G401 (cell line): ENCODE measurements at regions not wholly inside any gene's neighbourhood (a gene's known extent, or its start where the extent isn't known, plus 50 kb on each side); places are given as distances from the start of the nearest gene placed in this dataset.

Source experiments
- DNase-seq: peaks from one replicate; pipeline ENCODE4 v3.0.0-alpha.2; 2015; ENCODE audit warnings: low spot score
- in situ Hi-C: cut with HindIII; loops from 2 replicates; pipeline ENCODE4 v1.10.0; 2016; ENCODE audit warnings: low sequenced_read_pairs, mixed read lengths

- in situ Hi-C loops: no loop called here
- no peak for DNase-seq
Observed at GRCh38 chrX:125953814-125954213, 212.3 kb downstream of the DCAF12L2 start.

GRCh38 chrX:125954236-125954635 lies 211.9 kb downstream of the DCAF12L2 start:
- in situ Hi-C loops: no loop called here
- no peak for DNase-seq

DNA sequence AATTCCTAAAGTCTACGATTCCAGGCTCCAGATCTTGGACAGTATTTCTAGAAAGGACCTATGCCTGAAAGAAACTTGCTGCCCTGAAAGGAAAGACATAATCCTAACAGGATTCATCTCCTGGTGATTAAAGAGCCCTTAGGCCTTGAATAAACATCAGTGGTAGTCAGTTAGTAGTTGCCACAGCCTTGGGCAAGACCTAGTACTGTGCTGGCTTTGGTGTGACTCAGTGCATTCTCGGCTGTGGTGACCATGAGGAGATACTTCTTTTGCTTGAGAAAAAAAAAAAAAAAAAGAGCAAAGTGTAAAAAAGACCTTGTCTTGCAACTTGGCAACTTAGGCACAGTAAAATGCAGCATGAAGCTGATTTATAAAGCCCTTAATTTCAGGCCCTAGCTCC lies 188.2 kb downstream of the DCAF12L2 start:
- no peak for DNase-seq
- in situ Hi-C loops: no loop called here

DNA sequence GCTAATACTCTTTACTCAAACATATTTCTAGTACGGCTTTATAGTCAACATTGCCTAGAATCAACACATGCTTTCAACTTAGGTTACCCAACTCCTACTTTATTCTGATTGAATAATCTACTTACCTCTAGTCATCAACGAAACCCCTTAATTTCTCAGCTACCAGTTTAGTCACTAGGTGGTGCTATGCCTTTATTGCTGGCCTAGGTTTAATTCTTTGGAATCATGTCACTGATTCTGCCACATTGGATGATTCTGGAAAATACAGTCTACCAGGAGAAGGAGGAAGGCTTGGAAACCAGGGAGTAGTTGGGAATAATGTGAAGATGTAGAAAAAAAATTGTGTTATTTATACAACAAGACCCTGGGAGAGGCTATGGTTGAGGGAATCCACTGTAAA lies 167.7 kb downstream of the DCAF12L2 start:
- DNase-seq: peak; percentile 2
- in situ Hi-C loops: no loop called here

- in situ Hi-C loops: no loop called here
Observed at GRCh38 chrX:126027229-126027628, 138.9 kb downstream of the DCAF12L2 start.

DNA sequence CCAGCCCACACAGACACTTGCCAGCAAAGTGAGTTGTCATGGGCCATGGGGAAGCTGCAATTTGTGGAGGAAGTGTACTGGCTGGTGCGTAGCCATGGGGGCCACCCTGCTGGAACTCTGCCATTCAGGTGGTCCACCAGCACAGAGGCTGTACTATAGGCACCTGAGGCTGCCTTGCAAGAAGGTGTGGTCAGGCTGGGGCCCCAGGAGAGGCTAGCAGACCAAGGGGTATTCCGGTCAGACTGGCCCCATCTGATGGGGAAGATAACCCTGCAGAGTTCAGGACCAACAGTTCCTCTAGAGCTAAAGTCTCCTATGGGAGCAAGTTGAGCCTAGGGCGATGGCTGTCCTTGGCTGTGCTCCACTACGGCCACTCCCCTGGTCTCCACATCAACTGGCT lies 136.1 kb downstream of the DCAF12L2 start:
- DNase-seq: no peak
- in situ Hi-C loops: no loop called here

More at GRCh38 chrX:126027229-126027628, 138.9 kb downstream of the DCAF12L2 start:
- DNase-seq: no peak

GRCh38 chrX:126063984-126064383 lies 102.1 kb downstream of the DCAF12L2 start:
- in situ Hi-C loops: no loop called here
- no peak for DNase-seq

DNA sequence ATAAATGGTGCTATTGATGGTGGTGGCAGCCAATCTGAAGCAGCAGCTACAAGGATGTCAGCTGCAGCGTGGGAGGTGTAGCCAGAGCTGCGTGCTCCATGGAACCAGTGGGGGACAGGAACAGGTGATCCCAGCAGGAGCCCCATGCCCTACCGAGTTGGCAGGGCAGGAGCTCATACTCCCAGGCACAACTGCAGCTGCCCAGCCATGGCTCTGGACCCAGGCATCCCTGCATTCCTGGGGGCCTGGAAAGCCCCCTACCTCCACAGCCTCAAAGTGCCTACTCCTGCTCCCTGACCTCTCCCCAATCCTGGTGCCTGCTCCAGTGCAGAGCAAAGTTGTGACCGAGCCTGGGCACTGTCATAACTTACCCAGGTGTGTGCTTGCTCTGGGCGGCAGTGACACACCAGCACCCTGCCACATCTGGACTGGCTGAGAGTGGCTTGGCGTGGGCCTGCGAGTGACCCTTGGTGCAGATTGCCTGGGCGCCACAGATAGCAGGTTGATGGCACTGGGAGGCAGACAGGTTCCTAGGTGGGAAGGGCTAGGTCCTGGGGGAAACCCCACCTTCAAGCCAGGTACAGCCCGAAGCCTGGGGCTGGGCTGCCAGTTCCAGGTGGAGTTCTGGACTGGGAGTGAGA lies 101.1 kb downstream of the DCAF12L2 start:
- in situ Hi-C loops: no loop called here
- DNase-seq: no peak

GRCh38 chrX:126065901-126066660 lies 100.0 kb downstream of the DCAF12L2 start:
- no peak for DNase-seq
- in situ Hi-C loops: no loop called here
